ENCODE measurements at regions not wholly inside any gene's neighbourhood (a gene's known extent, or its start where the extent isn't known, plus 50 kb on each side); places are given as distances from the start of the nearest gene placed in this dataset.

DNA sequence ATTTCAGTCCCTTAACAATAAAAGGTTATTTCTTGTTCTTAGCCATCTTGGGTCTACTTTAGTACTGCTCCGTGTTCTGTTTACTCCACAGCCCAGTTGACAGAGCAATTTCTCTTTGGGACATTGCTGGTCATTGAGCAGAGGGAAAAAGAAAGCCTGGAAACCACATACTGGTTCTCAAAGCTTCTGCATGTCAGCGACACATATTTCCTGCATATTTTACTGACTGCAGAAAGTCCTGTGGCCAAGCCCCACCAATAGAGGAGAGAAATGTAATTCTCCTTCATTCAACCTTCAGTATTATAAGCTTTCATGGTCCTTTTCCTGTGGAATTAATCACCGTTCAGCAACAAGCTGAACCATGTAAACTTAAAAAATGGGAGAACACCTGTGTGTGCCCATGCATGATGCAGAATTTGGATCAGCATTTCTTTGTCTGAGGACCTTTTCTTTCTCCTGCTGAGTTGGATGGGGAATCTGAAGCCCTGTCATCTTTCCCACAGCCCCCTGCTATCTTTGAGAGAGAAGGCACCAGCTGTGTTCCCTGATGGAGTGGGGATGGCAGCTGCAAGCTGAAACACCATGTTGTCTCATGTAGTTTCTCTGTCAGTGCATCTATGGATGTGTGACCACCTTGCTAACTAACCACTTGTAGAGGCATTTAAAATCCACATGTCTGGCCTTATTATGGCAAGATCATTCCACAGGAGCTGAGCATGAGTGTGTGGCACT is 431.6 kb downstream of the MEIS1 start:
- ATAC-seq, result no peak
- Histone ChIP-seq H3K27me3 (no peaks in the 10 kb centered on the region), H3K27ac (no peak overlapping the region), H3K36me3 (replicated peaks in 1 of 2; ENCODE audit: insufficient read depth in 1 of 2, low read depth in 2 of 2) (no peaks in the 10 kb centered on the region), H3K4me3 (no peak overlapping the region), H3K9me3 (no peaks in the 10 kb centered on the region), H3K4me1 (no peaks in the 10 kb centered on the region)
- TF ChIP-seq, protein P1, sequence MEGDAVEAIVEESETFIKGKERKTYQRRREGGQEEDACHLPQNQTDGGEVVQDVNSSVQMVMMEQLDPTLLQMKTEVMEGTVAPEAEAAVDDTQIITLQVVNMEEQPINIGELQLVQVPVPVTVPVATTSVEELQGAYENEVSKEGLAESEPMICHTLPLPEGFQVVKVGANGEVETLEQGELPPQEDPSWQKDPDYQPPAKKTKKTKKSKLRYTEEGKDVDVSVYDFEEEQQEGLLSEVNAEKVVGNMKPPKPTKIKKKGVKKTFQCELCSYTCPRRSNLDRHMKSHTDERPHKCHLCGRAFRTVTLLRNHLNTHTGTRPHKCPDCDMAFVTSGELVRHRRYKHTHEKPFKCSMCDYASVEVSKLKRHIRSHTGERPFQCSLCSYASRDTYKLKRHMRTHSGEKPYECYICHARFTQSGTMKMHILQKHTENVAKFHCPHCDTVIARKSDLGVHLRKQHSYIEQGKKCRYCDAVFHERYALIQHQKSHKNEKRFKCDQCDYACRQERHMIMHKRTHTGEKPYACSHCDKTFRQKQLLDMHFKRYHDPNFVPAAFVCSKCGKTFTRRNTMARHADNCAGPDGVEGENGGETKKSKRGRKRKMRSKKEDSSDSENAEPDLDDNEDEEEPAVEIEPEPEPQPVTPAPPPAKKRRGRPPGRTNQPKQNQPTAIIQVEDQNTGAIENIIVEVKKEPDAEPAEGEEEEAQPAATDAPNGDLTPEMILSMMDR (IDR thresholded peaks at IDR 0.05), result no peak
- no peak for TF ChIP-seq POLR2A (IDR thresholded peaks at IDR 0.05)
- intact Hi-C loops (cut with DNase I), result no loop called here
- 68 to 70% methylated on average over 3 of the region's 3 CpGs for WGBS, 2 donors
- DNase-seq, result no peak

DNA sequence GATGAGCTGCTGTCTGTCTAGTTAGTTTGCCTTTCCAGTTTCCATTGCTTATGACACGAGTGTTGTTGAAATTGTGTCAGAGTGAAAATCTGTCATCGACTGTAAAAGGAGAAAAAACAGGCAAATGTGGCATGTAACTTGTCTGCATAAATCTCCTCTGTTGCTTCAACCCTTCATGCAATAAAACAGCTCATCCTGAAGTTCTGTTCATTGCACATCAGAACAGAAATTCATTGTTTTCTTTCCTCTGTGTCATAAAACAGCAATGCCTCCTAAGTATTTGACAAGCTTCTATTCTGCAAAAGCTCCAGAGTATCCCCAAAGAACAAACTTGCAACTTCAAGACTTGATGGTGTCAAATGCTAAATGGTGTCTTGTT is 432.1 kb downstream of the MEIS1 start:
- ATAC-seq (no peak), DNase-seq (no peak)
- intact Hi-C loops (cut with DNase I), result no loop called here
- 72 to 84% methylated on average over 2 of the region's 2 CpGs for WGBS, 2 donors
- Histone ChIP-seq H3K27ac (no peak overlapping the region), H3K4me3 (no peak overlapping the region), H3K4me1 (peaks cover 5% of the 10 kb centered on the region), H3K27me3 (no peaks in the 10 kb centered on the region), H3K9me3 (no peaks in the 10 kb centered on the region), H3K36me3 (replicated peaks in 1 of 2; ENCODE audit: insufficient read depth in 1 of 2, low read depth in 2 of 2) (no peaks in the 10 kb centered on the region)
- TF ChIP-seq, protein P1 (IDR thresholded peaks at IDR 0.05), result no peak

DNA sequence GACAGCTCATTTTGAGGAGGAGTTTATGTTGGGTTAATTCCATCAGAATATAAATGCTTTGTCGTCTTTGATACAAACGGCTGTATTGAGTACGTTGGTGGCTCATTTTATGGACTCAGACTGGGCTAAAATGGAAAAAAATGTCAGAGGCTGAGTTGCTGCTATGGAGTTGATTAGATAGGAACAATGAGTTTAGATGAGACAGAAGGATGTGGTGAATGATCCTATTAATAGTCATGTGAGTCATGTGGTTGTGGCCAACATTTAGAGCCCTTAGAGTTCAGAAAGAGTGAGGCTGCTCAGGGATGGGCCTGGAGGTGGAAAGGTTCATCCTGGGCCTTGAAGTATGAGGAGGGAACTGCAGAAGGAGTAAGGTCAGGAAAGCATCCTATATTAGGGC is 434.2 kb downstream of the MEIS1 start:
- Histone ChIP-seq H3K4me1 (peaks cover 24% of the 10 kb centered on the region), H3K36me3 (replicated peaks in 1 of 2; ENCODE audit: insufficient read depth in 1 of 2, low read depth in 2 of 2) (no peaks in the 10 kb centered on the region), H3K27ac (no peak overlapping the region), H3K4me3 (no peak overlapping the region), H3K27me3 (no peaks in the 10 kb centered on the region), H3K9me3 (no peaks in the 10 kb centered on the region)
- DNase-seq, result no peak
- no peak for ATAC-seq
- TF ChIP-seq POLR2A (IDR thresholded peaks at IDR 0.05), result no peak
- TF ChIP-seq, protein P1 (IDR thresholded peaks at IDR 0.05), result no peak
- 86 to 96% methylated on average over 3 of the region's 3 CpGs for WGBS, 2 donors
- intact Hi-C loops (cut with DNase I), result no loop called here

DNA sequence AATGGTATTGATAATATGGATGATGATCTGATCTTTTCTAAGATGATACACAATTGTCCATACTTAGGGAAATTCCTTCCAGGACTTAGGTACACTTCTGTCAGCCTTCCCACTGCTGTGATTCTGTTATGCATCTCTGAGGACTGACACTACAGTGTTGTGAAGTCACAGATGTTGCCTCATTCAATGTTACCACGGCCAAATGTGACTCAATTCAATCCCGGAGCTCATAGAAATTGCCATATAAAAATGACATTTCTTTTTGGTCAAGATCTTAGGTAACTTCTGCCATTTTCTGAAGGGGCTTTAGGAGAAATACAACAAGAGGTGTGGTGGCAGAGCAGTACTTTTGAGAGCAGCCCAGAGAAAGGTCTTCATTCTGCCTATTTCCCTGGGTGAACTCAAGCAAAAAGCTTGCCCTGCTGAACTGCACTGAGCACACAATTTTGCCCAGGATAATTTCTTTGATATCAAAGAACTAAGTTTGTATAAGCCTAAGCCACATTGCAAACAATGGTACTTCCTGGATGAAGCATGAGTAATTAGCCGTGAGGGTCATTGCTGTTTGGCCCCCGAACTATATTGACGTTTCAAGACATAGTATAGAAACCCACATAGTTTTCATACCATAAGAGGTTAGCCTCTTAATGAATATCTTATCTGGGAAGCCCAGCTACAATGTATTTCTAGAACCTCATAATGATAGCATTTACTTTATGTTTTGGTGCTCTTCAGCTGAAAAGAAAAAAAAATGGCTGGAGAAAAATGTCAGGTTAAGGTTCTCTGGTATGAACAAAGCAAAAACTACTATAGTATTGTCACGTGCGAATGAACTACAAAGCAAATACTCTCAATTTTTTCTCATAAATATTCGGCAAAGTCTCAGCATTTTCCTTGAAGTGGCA is 437.4 kb downstream of the MEIS1 start:
- no peaks in the 10 kb centered on the region for H3K27me3 ChIP-seq
- peak overlapping the region; percentile 60 to 73 (median 64) for H3K27ac ChIP-seq
- WGBS, 2 donors, result 21 to 28% methylated on average over 8 of the region's 8 CpGs
- TF ChIP-seq, protein P1 (IDR thresholded peaks at IDR 0.05), result no peak
- TF ChIP-seq POLR2A (IDR thresholded peaks at IDR 0.05), result no peak
- H3K4me3 ChIP-seq, result no peak overlapping the region
- H3K9me3 ChIP-seq, result no peaks in the 10 kb centered on the region
- ATAC-seq (peak; percentile 62), DNase-seq (peak in 1 of 4 donors; percentile 11)
- H3K4me1 ChIP-seq, result peaks cover 31% of the 10 kb centered on the region
- no peaks in the 10 kb centered on the region for H3K36me3 ChIP-seq (replicated peaks in 1 of 2; ENCODE audit: insufficient read depth in 1 of 2, low read depth in 2 of 2)
- intact Hi-C loops (cut with DNase I), result no loop called here
